ENCODE measurements at regions not wholly inside any gene's neighbourhood (a gene's known extent, or its start where the extent isn't known, plus 50 kb on each side); places are given as distances from the start of the nearest gene placed in this dataset.

GRCh38 chr13:60959427-60959826 is 456.2 kb downstream of the PCDH20 start:
- Histone ChIP-seq H2AK5ac (ENCODE audit: low read depth, low read length) (no peak overlapping the region), H3K23ac (ENCODE audit: insufficient read length) (no peak overlapping the region), H3K27me3 (replicated peaks in 1 of 4; ENCODE audit: control insufficient read depth in 3 of 4, extremely low read depth in 1 of 4, insufficient read depth in 3 of 4, low read length in 3 of 4) (no peaks in the 10 kb centered on the region), H3K4me3 (ENCODE audit: extremely low read depth in 1 of 4, insufficient read depth in 2 of 4, low read depth in 3 of 4, low read length in 4 of 4) (no peak overlapping the region), H3K36me3 (ENCODE audit: control insufficient read depth in 2 of 4, insufficient read depth in 4 of 4, low read length in 3 of 4) (no peaks in the 10 kb centered on the region), H2BK15ac (ENCODE audit: low read length) (no peak overlapping the region), H3K79me2 (ENCODE audit: control insufficient read depth in 1 of 2, insufficient read depth in 2 of 2, low read length in 2 of 2) (no peaks in the 10 kb centered on the region), H2AFZ (ENCODE audit: low read length) (no peak overlapping the region), H4K5ac (ENCODE audit: insufficient read length, low read depth, low read length) (no peak overlapping the region), H3K56ac (replicated peaks; ENCODE audit: insufficient read length, low read depth, low read length) (no peak overlapping the region), H3K4me1 (replicated peaks in 1 of 4; ENCODE audit: control insufficient read depth in 3 of 4, insufficient read depth in 4 of 4, low read length in 3 of 4) (no peaks in the 10 kb centered on the region), H4K20me1 (replicated peaks in 1 of 2; ENCODE audit: control insufficient read depth in 1 of 2, insufficient read depth in 2 of 2, low read length in 2 of 2) (no peaks in the 10 kb centered on the region), H3K14ac (ENCODE audit: insufficient read length) (no peak overlapping the region), H3K27ac (ENCODE audit: low read depth, low read length) (no peak overlapping the region), H2BK20ac (ENCODE audit: low read length) (no peak overlapping the region), H4K91ac (replicated peaks; ENCODE audit: insufficient read length, low read length) (no peak overlapping the region), H2BK5ac (ENCODE audit: low read depth, low read length) (no peak overlapping the region), H3K4ac (replicated peaks; ENCODE audit: insufficient read length, low read depth, low read length) (no peak overlapping the region), H3K18ac (ENCODE audit: extremely low read depth, low read length) (no peak overlapping the region), H3K9ac (replicated peaks in 1 of 4; ENCODE audit: extremely low read depth in 1 of 4, low read depth in 3 of 4, low read length in 3 of 4) (no peak overlapping the region), H3K9me3 (ENCODE audit: insufficient read depth in 2 of 2, low read depth in 1 of 2, low read length in 1 of 2) (no peaks in the 10 kb centered on the region), H3K4me2 (ENCODE audit: insufficient read depth in 1 of 2, low read depth in 2 of 2, low read length in 2 of 2) (no peak overlapping the region), H3K79me1 (ENCODE audit: low read depth, low read length) (no peaks in the 10 kb centered on the region), H2BK12ac (ENCODE audit: low read depth, low read length) (no peak overlapping the region), H2BK120ac (replicated peaks; ENCODE audit: low read depth, low read length) (no peak overlapping the region), H4K8ac (ENCODE audit: extremely low read depth, insufficient read depth, low read length) (no peak overlapping the region), H3K23me2 (ENCODE audit: low read depth, low read length) (no peaks in the 10 kb centered on the region)
- no peak for TF ChIP-seq RXRA (IDR thresholded peaks at IDR 0.05; ENCODE audit: insufficient read depth, low read depth, low read length)
- no peak for TF ChIP-seq ATF2 (IDR thresholded peaks at IDR 0.05; ENCODE audit: low read length)
- no peak for TF ChIP-seq RFX5 (IDR thresholded peaks at IDR 0.05; ENCODE audit: borderline replicate concordance, low read depth, low read length)
- no peak for TF ChIP-seq USF2 (IDR thresholded peaks at IDR 0.05; ENCODE audit: low read length)
- TF ChIP-seq SP4 (IDR thresholded peaks at IDR 0.05; ENCODE audit: low read length) = no peak
- FAIRE-seq (no peak), DNase-seq (ENCODE audit: low read depth in 1 of 2, low spot score in 2 of 2) (no peak)
- CTCF ChIA-PET (ENCODE audit: partially characterized antibody) = interaction anchor here (0.6 to 1.1 kb wide), 3 partner anchors 12 to 332 kb away, joined by 3 to 4 read pairs (median 3); no protein-coding TSS in a partner anchor
- POLR2A ChIA-PET (ENCODE audit: partially characterized antibody) = no interaction called here
- WGBS, 2 experiments (ENCODE audit: extremely low coverage in 1 of 2, insufficient coverage in 1 of 2, insufficient read length in 1 of 2, insufficient replicate concordance in 2 of 2, low coverage in 1 of 2, low lambda C conversion rate in 2 of 2, missing lambda C conversion rate in 1 of 2) = 94% methylated on average over 2 of the region's 2 CpGs; no CpG with 5 or more reads in 1 of the 2 experiments
